Right cardiac atrium (tissue), 5 donors: ENCODE measurements at regions not wholly inside any gene's neighbourhood (a gene's known extent, or its start where the extent isn't known, plus 50 kb on each side); places are given as distances from the start of the nearest gene placed in this dataset.

Experiments used
- ATAC-seq, 2 donors: fragments of 200-7000 bp; cut with Tn5 transposase; one replicate each; pipeline versions ENCODE4 v1.8.0 to v1.9.1; 2020; ENCODE audit warnings: moderate library complexity in 2 of 2, mild to moderate bottlenecking in 1 of 2
- DNase-seq, 3 donors: peaks; one replicate each; pipeline ENCODE4 v3.0.0-alpha.2; 2020
- H3K27ac ChIP-seq: one replicate; pipeline ENCODE4 v1.5.1; 2013; ENCODE audit warnings: mild to moderate bottlenecking, low read length, control low read depth, moderate library complexity
- H3K27me3 ChIP-seq: one replicate; pipeline ENCODE4 v1.6.1; 2013; ENCODE audit not compliant: control insufficient read depth, insufficient read depth
- H3K4me1 ChIP-seq: one replicate; pipeline ENCODE4 v1.6.1; 2013; ENCODE audit warnings: low read length; ENCODE audit not compliant: control insufficient read depth, insufficient read depth
- H3K4me3 ChIP-seq: one replicate; pipeline ENCODE4 v1.5.1; 2013; ENCODE audit warnings: low read length, control low read depth
- H3K9me3 ChIP-seq: one replicate; pipeline ENCODE4 v1.6.1; 2013; ENCODE audit warnings: low read length; ENCODE audit not compliant: control insufficient read depth
- WGBS: extraction: QIAGEN DNeasy Blood & Tissue Kit; methylation state at CpG from one replicate; pipeline ENCODE4 v1.1.7; 2013; 5-methylcytosine and 5-hydroxymethylcytosine counted together
- intact Hi-C, 4 donors: fragments of 100-400 bp; cut with DNase I; formaldehyde crosslinking; loops; one replicate each; pipeline versions ENCODE4 v1.11.0 to v1.14.0; 2022 to 2023
- donor health status: healthy with polysubstance abuse.
- donor health status: DM: no; HTN: yes; CAD: no.
- donor health status: DM: no; HTN: no; CAD: no.
- donor health status: DM: no; HTN: yes; CAD: no; lungs with severe emphysema.
- donor health status: DM: yes; HTN: yes; CAD: no.

DNA sequence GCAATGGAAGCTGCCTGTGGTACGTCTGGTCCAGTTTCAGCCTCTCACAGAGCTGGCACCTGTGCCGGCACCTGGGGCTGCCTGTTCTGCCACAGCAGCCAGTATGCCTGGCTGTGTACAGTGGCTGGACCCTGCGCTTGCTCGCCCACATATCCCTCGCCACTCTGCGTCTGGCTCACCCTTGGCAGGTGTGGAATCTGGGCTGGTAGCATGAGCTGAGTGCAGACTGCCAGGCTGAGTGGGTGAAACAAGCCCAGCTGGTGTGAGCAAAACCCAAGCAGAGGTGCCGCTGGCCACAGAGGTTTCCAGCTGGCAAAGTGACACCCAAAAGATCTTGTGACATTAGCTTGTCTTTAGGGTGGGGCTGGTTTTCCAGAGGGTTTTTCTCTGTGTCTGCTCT is 80.7 kb downstream of the ING1 start:
- H3K4me1 ChIP-seq = peaks cover 2% of the 10 kb centered on the region
- H3K9me3 ChIP-seq = peaks cover 1% of the 10 kb centered on the region
- DNase-seq (peak in 1 of 3 donors; percentile 42), ATAC-seq (peak; percentile 34 to 64)
- no peak overlapping the region for H3K27ac ChIP-seq
- intact Hi-C loops = no loop called here
- 73% methylated on average over 7 of the region's 7 CpGs for WGBS
- H3K4me3 ChIP-seq = no peak overlapping the region
- H3K27me3 ChIP-seq = no peaks in the 10 kb centered on the region

DNA sequence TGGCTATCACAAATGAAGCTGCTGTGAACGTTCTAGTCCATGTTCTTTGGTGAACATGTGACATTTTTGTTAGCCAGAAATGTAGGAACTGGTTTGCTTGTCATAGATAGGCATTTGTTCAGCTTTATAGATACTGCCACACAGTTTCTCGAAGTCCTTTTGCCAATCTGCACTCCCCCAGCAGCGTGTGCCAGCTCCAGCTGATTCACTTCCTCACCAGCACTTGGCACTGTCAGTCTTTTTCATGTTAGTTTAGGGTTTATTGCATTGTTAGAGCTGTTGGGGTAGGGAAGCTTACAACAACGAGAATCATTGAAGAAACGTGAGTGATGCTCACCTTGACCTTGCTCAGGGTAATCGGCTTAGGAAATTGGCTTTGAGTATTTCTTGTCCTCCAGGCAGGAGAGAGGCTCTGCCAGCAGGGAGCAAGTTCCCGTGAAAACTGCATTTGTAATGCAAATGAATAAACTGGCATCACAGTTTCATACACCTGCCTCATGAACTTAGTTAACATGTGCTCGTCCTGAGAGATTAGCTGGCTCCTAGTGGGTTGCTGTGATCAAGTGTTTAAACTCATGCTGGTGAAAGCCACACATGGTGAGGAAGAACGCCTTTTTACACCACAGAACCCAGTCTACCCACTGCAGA is 83.9 kb downstream of the ING1 start:
- no peaks in the 10 kb centered on the region for H3K27me3 ChIP-seq
- H3K4me3 ChIP-seq = no peak overlapping the region
- no peak for DNase-seq
- no peak for ATAC-seq
- no peaks in the 10 kb centered on the region for H3K9me3 ChIP-seq
- intact Hi-C loops = loop anchor here in 1 of 4 donors (5.0 kb wide), 1 partner anchor 65 kb away; no protein-coding TSS in a partner anchor
- H3K4me1 ChIP-seq = peaks cover 4% of the 10 kb centered on the region
- 61% methylated on average over 9 of the region's 9 CpGs for WGBS
- no peak overlapping the region for H3K27ac ChIP-seq

GRCh38 chr13:110798081-110798994 is 84.8 kb downstream of the ING1 start:
- Histone ChIP-seq H3K4me1 (peaks cover 4% of the 10 kb centered on the region), H3K9me3 (no peaks in the 10 kb centered on the region), H3K27ac (no peak overlapping the region), H3K4me3 (no peak overlapping the region), H3K27me3 (no peaks in the 10 kb centered on the region)
- intact Hi-C loops = loop anchor here in 1 of 4 donors (5.0 kb wide), 1 partner anchor 66 kb away; no protein-coding TSS in a partner anchor
- DNase-seq (no peak), ATAC-seq (no peak)
- WGBS = 81% methylated on average over 18 of the region's 18 CpGs

DNA sequence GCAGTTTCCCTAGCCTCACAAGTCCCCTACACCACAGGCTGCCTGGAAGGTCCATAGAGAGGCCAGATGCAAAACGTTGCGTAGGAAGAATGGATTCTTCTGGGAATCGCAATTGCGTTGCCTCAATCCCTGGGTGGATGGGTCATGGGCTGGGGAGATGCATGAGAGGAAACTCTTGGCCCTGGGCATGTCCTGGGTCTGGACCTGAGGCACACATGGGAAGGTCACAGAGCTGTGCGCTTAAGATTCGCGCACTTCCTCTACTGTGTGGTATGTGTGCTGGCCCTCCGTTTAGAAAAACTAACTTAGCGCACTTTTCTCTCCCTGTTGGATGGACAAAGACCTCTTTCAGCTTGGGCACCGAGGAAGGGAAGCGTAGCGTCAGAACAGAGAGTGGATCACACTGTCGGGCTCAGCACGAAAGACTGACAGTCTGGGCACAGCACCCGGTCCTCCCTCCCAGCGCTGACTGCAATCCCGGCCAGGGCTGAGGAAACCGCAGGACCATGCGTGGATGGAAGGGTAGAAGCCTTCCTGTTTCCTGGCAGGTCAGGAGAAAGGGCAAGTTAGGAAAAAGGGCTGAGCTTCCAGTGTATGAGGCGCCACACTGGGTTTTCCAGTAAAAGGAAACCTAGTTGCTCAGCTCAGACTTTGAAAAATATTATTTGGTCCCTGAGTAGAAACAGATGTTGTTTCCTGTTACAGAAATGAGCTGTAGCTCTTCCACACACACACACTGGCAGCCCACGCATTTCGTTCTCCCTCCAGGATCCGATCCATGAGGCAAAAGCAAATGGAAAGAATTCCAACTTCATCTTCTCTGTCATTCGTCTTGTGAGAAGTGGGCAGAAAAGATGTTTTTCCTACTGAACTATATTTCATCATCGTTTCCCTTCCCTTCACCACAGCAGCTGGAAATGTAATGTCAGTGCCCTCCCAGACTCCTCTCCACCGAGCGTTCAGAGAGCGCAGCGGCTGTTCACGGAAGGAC is 86.0 kb downstream of the ING1 start:
- H3K9me3 ChIP-seq = no peaks in the 10 kb centered on the region
- DNase-seq (peak; percentile 66 to 74 (median 70)), ATAC-seq (peak; percentile 82 to 88)
- H3K27me3 ChIP-seq = no peaks in the 10 kb centered on the region
- intact Hi-C loops = loop anchor here in 1 of 4 donors (5.0 kb wide), 1 partner anchor 67 kb away; no protein-coding TSS in a partner anchor
- no peak overlapping the region for H3K4me3 ChIP-seq
- peaks cover 4% of the 10 kb centered on the region for H3K4me1 ChIP-seq
- H3K27ac ChIP-seq = peak overlapping the region; percentile 53
- WGBS = 43% methylated on average over 30 of the region's 30 CpGs

GRCh38 chr13:110801044-110801443 is 87.5 kb downstream of the ING1 start:
- H3K27ac ChIP-seq = no peak overlapping the region
- peaks cover 4% of the 10 kb centered on the region for H3K4me1 ChIP-seq
- WGBS = 74% methylated on average over 7 of the region's 7 CpGs
- DNase-seq (no peak), ATAC-seq (no peak)
- intact Hi-C loops = no loop called here
- no peak overlapping the region for H3K4me3 ChIP-seq
- no peaks in the 10 kb centered on the region for H3K9me3 ChIP-seq
- no peaks in the 10 kb centered on the region for H3K27me3 ChIP-seq

- peaks cover 4% of the 10 kb centered on the region for H3K27me3 ChIP-seq
- intact Hi-C loops = no loop called here
- no peak for DNase-seq
- no peaks in the 10 kb centered on the region for H3K9me3 ChIP-seq
- 54% methylated on average over 5 of the region's 5 CpGs for WGBS
- H3K4me3 ChIP-seq = no peak overlapping the region
- H3K27ac ChIP-seq = no peak overlapping the region
- no peak for ATAC-seq
- H3K4me1 ChIP-seq = peaks cover 4% of the 10 kb centered on the region
These were observed 88.8 kb downstream of the ING1 start for GRCh38 chr13:110802260-110802659.

DNA sequence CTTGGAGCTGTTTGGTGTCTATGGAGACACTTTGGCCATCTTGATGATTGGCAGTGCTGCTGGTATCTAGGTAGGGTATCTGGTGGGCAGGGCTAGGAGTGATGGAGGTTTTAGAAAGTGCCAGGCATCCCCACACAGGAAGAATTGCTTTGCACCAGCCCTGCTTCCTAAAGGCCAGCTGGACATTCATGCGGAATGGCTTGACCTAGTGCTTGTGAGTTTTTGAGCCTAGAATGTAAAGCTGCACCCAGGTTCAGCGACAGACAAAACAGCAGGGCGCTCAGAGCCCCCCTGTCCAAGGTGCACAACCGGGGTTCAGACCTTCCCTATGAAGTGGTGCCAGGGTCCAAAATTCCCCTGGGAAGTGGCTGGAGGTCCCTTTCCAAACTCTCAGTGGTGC is 93.1 kb downstream of the ING1 start:
- ATAC-seq = no peak
- no peak overlapping the region for H3K27ac ChIP-seq
- 93% methylated on average over 4 of the region's 4 CpGs for WGBS
- intact Hi-C loops = no loop called here
- H3K4me1 ChIP-seq = no peaks in the 10 kb centered on the region
- peaks cover 4% of the 10 kb centered on the region for H3K27me3 ChIP-seq
- no peak overlapping the region for H3K4me3 ChIP-seq
- no peak for DNase-seq
- H3K9me3 ChIP-seq = no peaks in the 10 kb centered on the region

GRCh38 chr13:110807546-110807945 is 94.0 kb downstream of the ING1 start:
- ATAC-seq (no peak), DNase-seq (no peak)
- WGBS = 98% methylated on average over 1 of the region's 1 CpG
- H3K9me3 ChIP-seq = no peaks in the 10 kb centered on the region
- intact Hi-C loops = no loop called here
- H3K4me3 ChIP-seq = no peak overlapping the region
- no peak overlapping the region for H3K27ac ChIP-seq
- no peaks in the 10 kb centered on the region for H3K4me1 ChIP-seq
- peaks cover 4% of the 10 kb centered on the region for H3K27me3 ChIP-seq

- Histone ChIP-seq H3K4me3 (no peak overlapping the region), H3K27ac (no peak overlapping the region), H3K4me1 (no peaks in the 10 kb centered on the region), H3K27me3 (peaks cover 4% of the 10 kb centered on the region), H3K9me3 (no peaks in the 10 kb centered on the region)
- intact Hi-C loops = no loop called here
- ATAC-seq (no peak), DNase-seq (no peak)
- 82% methylated on average over 4 of the region's 4 CpGs for WGBS
These were observed 94.6 kb downstream of the ING1 start for GRCh38 chr13:110808138-110808537.

GRCh38 chr13:110809871-110810486 is 96.5 kb downstream of the ING1 start:
- ATAC-seq = no peak
- no peak overlapping the region for H3K27ac ChIP-seq
- no peak for DNase-seq
- H3K9me3 ChIP-seq = no peaks in the 10 kb centered on the region
- H3K4me1 ChIP-seq = no peaks in the 10 kb centered on the region
- H3K27me3 ChIP-seq = peaks cover 4% of the 10 kb centered on the region
- WGBS = 60% methylated on average over 10 of the region's 10 CpGs
- no peak overlapping the region for H3K4me3 ChIP-seq
- intact Hi-C loops = loop anchor here in 1 of 4 donors (10.0 kb wide), 1 partner anchor 95 kb away; the partner anchor contains the start of gene ING1
